Neural progenitor cell (in vitro differentiated cells): ENCODE measurements at regions not wholly inside any gene's neighbourhood (a gene's known extent, or its start where the extent isn't known, plus 50 kb on each side); places are given as distances from the start of the nearest gene placed in this dataset.

Experiments
- DNase-seq: peaks from one replicate; pipeline ENCODE4 v3.0.0-alpha.2; 2016; ENCODE audit warnings: low spot score
- H2AFZ ChIP-seq: fragments of 200-600 bp; sonication (generic); replicated peaks from 2 replicates; pipeline ENCODE4 v1.6.1; 2016; ENCODE audit warnings: antibody characterized with exemption
- H3F3A ChIP-seq: fragments of 200-600 bp; sonication (generic); 2 replicates; pipeline ENCODE4 v1.6.1; 2016; ENCODE audit warnings: antibody characterized with exemption, low read depth
- H3K27ac ChIP-seq: fragments of 200-600 bp; sonication (generic); 2 replicates; pipeline ENCODE4 v1.5.1; 2016; ENCODE audit warnings: mild to moderate bottlenecking
- H3K27me3 ChIP-seq: fragments of 200-600 bp; sonication (generic); 2 replicates; pipeline ENCODE4 v1.6.1; 2016; ENCODE audit warnings: mild to moderate bottlenecking, moderate library complexity
- H3K36me3 ChIP-seq: fragments of 200-600 bp; sonication (generic); 2 replicates; pipeline ENCODE4 v1.5.1; 2016
- H3K4me1 ChIP-seq: fragments of 200-600 bp; sonication (generic); 2 replicates; pipeline ENCODE4 v1.6.1; 2016; ENCODE audit warnings: mixed run types
- H3K4me2 ChIP-seq: fragments of 200-600 bp; sonication (generic); 2 replicates; pipeline ENCODE4 v1.6.1; 2016
- H3K4me3 ChIP-seq: fragments of 200-600 bp; sonication (generic); 2 replicates; pipeline ENCODE4 v1.5.1; 2016
- H3K79me2 ChIP-seq: fragments of 200-600 bp; sonication (generic); 2 replicates; pipeline ENCODE4 v1.6.1; 2016; ENCODE audit warnings: low read depth
- H3K9ac ChIP-seq: fragments of 200-600 bp; sonication (generic); 2 replicates; pipeline ENCODE4 v1.6.1; 2016
- H3K9me3 ChIP-seq: fragments of 200-600 bp; sonication (generic); 2 replicates; pipeline ENCODE4 v1.5.1; 2016; ENCODE audit warnings: low read depth
- H4K20me1 ChIP-seq: fragments of 200-600 bp; sonication (generic); 2 replicates; pipeline ENCODE4 v1.6.1; 2016; ENCODE audit warnings: low read depth
- H3K27ac Mint-ChIP-seq: 3 replicates; pipeline ENCODE4 v1.8.0; 2021; ENCODE audit warnings: mixed read lengths
- H3K27me3 Mint-ChIP-seq: 2 replicates; pipeline ENCODE4 v1.8.0; 2022; ENCODE audit warnings: low read depth, mild to moderate bottlenecking, inconsistent platforms, moderate library complexity, mixed read lengths; ENCODE audit not compliant: insufficient read depth
- H3K36me3 Mint-ChIP-seq: 3 replicates; pipeline ENCODE4 v1.8.0; 2021; ENCODE audit warnings: mixed read lengths
- H3K4me1 Mint-ChIP-seq: 3 replicates; pipeline ENCODE4 v1.8.0; 2021; ENCODE audit warnings: mixed read lengths
- H3K4me3 Mint-ChIP-seq: 3 replicates; pipeline ENCODE4 v1.8.0; 2021; ENCODE audit warnings: mild to moderate bottlenecking, moderate library complexity, mixed read lengths
- H3K9me3 Mint-ChIP-seq: 3 replicates; pipeline ENCODE4 v1.8.0; 2020; ENCODE audit warnings: mixed read lengths
- CTCF ChIP-seq: fragments of 200-600 bp; sonication (generic); IDR thresholded peaks from 2 replicates; pipeline ENCODE4 v1.5.1; 2017; ENCODE audit warnings: antibody characterized with exemption, mild to moderate bottlenecking
- EZH2 ChIP-seq: fragments of 200-600 bp; sonication (generic); IDR thresholded peaks from 2 replicates; pipeline ENCODE4 v1.6.1; 2017; ENCODE audit warnings: antibody characterized with exemption, mild to moderate bottlenecking, moderate library complexity
- EZH2phosphoT487 ChIP-seq: fragments of 200-600 bp; sonication (generic); IDR thresholded peaks from 2 replicates; pipeline ENCODE4 v1.6.1; 2017; ENCODE audit warnings: antibody characterized with exemption

GRCh38 chr3:194023501-194024280, 112.3 kb upstream of the HES1 start:
- Histone ChIP-seq H3K79me2 (no peaks in the 10 kb centered on the region), H3K36me3 (no peaks in the 10 kb centered on the region), H3K4me1 (peaks cover 33% of the 10 kb centered on the region), H3F3A (peaks cover 34% of the 10 kb centered on the region), H3K9me3 (no peaks in the 10 kb centered on the region), H3K27me3 (no peaks in the 10 kb centered on the region), H2AFZ (no peak overlapping the region), H3K27ac (no peak overlapping the region), H3K4me3 (no peak overlapping the region), H4K20me1 (no peaks in the 10 kb centered on the region), H3K9ac (no peak overlapping the region), H3K4me2 (no peak overlapping the region)
- Mint-ChIP-seq H3K4me3 (no peak overlapping the region), H3K27me3 (peaks cover 27% of the 10 kb centered on the region), H3K4me1 (peaks cover 41% of the 10 kb centered on the region), H3K36me3 (no peaks in the 10 kb centered on the region), H3K9me3 (peaks cover 4% of the 10 kb centered on the region), H3K27ac (no peak overlapping the region)
- TF ChIP-seq CTCF (no peak), EZH2phosphoT487 (no peak), EZH2 (no peak)
- no peak for DNase-seq

- H3K4me1 ChIP-seq, result peaks cover 33% of the 10 kb centered on the region
- Mint-ChIP-seq H3K4me1 (peaks cover 29% of the 10 kb centered on the region), H3K9me3 (peaks cover 7% of the 10 kb centered on the region), H3K4me3 (no peak overlapping the region), H3K36me3 (no peaks in the 10 kb centered on the region), H3K27me3 (peaks cover 26% of the 10 kb centered on the region), H3K27ac (no peak overlapping the region)
- no peak overlapping the region for H3K27ac ChIP-seq
- H3K9me3 ChIP-seq, result no peaks in the 10 kb centered on the region
- no peak for DNase-seq
- H3K79me2 ChIP-seq, result no peaks in the 10 kb centered on the region
- no peaks in the 10 kb centered on the region for H3K36me3 ChIP-seq
- no peak overlapping the region for H3K4me3 ChIP-seq
- H3K9ac ChIP-seq, result no peak overlapping the region
- peaks cover 34% of the 10 kb centered on the region for H3F3A ChIP-seq
- no peaks in the 10 kb centered on the region for H3K27me3 ChIP-seq
- no peak overlapping the region for H3K4me2 ChIP-seq
- TF ChIP-seq EZH2 (no peak), CTCF (no peak), EZH2phosphoT487 (no peak)
- H4K20me1 ChIP-seq, result no peaks in the 10 kb centered on the region
- no peak overlapping the region for H2AFZ ChIP-seq
These were observed 110.8 kb upstream of the HES1 start for GRCh38 chr3:194025119-194025518.

GRCh38 chr3:194025951-194026350, 110.0 kb upstream of the HES1 start:
- no peaks in the 10 kb centered on the region for H3K36me3 Mint-ChIP-seq
- TF ChIP-seq EZH2phosphoT487 (no peak), EZH2 (no peak), CTCF (no peak)

More at GRCh38 chr3:194025951-194026350, 110.0 kb upstream of the HES1 start:
- H3K9me3 ChIP-seq, result no peaks in the 10 kb centered on the region
- no peak overlapping the region for H3K4me3 ChIP-seq
- no peaks in the 10 kb centered on the region for H3K79me2 ChIP-seq
- Mint-ChIP-seq H3K27ac (no peak overlapping the region), H3K4me3 (no peak overlapping the region), H3K4me1 (peaks cover 24% of the 10 kb centered on the region), H3K27me3 (peaks cover 24% of the 10 kb centered on the region), H3K9me3 (peaks cover 7% of the 10 kb centered on the region)
- no peak overlapping the region for H3K4me2 ChIP-seq
- peaks cover 30% of the 10 kb centered on the region for H3F3A ChIP-seq
- H3K9ac ChIP-seq, result no peak overlapping the region
- no peaks in the 10 kb centered on the region for H3K27me3 ChIP-seq
- DNase-seq, result no peak
- no peaks in the 10 kb centered on the region for H4K20me1 ChIP-seq
- peaks cover 33% of the 10 kb centered on the region for H3K4me1 ChIP-seq
- H2AFZ ChIP-seq, result no peak overlapping the region
- no peaks in the 10 kb centered on the region for H3K36me3 ChIP-seq
- H3K27ac ChIP-seq, result no peak overlapping the region
